ENCODE measurements at regions not wholly inside any gene's neighbourhood (a gene's known extent, or its start where the extent isn't known, plus 50 kb on each side); places are given as distances from the start of the nearest gene placed in this dataset.

DNA sequence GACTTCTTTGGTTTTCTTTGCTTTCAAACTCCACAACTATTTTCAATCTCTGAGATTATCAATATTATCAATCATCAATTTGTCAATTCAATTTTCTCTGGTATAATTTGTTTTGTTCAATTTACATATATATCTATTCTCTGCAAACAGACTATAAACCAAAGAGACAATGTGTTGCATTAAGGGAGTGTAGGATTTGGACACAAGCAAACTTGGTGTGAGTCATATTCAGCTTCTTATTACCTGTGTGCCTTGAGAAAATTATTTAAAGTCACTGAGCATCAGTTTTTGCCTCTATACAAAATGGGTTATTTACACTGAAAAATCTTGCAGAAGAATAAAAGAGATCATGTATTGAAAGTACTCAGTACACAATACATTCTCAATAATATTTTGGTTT lies 177.8 kb downstream of the NECTIN3 start (continued):
- TF ChIP-seq, protein P1, sequence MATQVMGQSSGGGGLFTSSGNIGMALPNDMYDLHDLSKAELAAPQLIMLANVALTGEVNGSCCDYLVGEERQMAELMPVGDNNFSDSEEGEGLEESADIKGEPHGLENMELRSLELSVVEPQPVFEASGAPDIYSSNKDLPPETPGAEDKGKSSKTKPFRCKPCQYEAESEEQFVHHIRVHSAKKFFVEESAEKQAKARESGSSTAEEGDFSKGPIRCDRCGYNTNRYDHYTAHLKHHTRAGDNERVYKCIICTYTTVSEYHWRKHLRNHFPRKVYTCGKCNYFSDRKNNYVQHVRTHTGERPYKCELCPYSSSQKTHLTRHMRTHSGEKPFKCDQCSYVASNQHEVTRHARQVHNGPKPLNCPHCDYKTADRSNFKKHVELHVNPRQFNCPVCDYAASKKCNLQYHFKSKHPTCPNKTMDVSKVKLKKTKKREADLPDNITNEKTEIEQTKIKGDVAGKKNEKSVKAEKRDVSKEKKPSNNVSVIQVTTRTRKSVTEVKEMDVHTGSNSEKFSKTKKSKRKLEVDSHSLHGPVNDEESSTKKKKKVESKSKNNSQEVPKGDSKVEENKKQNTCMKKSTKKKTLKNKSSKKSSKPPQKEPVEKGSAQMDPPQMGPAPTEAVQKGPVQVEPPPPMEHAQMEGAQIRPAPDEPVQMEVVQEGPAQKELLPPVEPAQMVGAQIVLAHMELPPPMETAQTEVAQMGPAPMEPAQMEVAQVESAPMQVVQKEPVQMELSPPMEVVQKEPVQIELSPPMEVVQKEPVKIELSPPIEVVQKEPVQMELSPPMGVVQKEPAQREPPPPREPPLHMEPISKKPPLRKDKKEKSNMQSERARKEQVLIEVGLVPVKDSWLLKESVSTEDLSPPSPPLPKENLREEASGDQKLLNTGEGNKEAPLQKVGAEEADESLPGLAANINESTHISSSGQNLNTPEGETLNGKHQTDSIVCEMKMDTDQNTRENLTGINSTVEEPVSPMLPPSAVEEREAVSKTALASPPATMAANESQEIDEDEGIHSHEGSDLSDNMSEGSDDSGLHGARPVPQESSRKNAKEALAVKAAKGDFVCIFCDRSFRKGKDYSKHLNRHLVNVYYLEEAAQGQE (IDR thresholded peaks at IDR 0.05; ENCODE audit: low read depth): no peak
- TF ChIP-seq SRF (IDR thresholded peaks at IDR 0.05; ENCODE audit: low read depth) (no peak), POLR2A (IDR thresholded peaks at IDR 0.05; ENCODE audit: borderline replicate concordance, extremely low read depth, insufficient read depth, insufficient read length) (no peak), CBX3 (IDR thresholded peaks at IDR 0.05; ENCODE audit: low read depth) (no peak), SIN3A (IDR thresholded peaks at IDR 0.05; ENCODE audit: low read depth) (no peak), EZH2phosphoT487 (IDR thresholded peaks at IDR 0.05; ENCODE audit: borderline replicate concordance) (no peak)

DNA sequence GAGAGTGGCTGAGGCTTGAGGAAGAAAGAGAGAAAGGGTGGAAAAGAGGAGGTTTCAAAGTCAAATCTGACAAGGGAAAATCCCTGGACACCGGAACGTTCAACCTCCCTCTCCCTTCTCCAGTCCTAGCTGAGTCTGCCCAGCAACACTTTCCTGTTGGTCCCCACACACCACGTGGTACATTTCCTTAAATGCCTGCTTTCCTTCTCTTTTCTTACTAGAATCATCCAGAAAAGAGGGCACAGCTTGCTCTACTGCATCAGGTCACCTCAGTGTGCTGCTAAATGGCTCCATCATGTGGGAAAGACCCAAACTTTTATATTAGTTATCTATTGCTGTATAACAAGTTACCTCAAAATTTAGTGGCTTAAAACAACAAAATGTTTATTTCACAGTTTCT lies 181.2 kb downstream of the NECTIN3 start:
- Histone ChIP-seq H3K27me3 (ENCODE audit: insufficient read depth, low read length) (no peaks in the 10 kb centered on the region), H3K36me3 (ENCODE audit: control insufficient read depth in 1 of 2, insufficient read depth in 2 of 2, low read length in 2 of 2) (no peaks in the 10 kb centered on the region), H3K4me1 (ENCODE audit: control insufficient read depth in 1 of 2, insufficient read depth in 2 of 2, low read length in 2 of 2) (no peaks in the 10 kb centered on the region), H3K9me2 (ENCODE audit: insufficient read depth) (no peaks in the 10 kb centered on the region), H3K9me3 (ENCODE audit: control insufficient read depth in 1 of 2, insufficient read depth in 1 of 2, low read depth in 1 of 2, low read length in 2 of 2) (no peaks in the 10 kb centered on the region), H3K9ac (ENCODE audit: low read length) (no peak overlapping the region), H3K79me2 (ENCODE audit: insufficient read depth, low read length) (no peaks in the 10 kb centered on the region), H2AFZ (ENCODE audit: low read depth, low read length, poor library complexity, severe bottlenecking) (no peak overlapping the region), H3K4me2 (ENCODE audit: low read length) (no peak overlapping the region), H3K4me3 (replicated peaks in 1 of 2; ENCODE audit: low read depth in 1 of 2, low read length in 2 of 2) (no peak overlapping the region), H4K20me1 (ENCODE audit: insufficient read depth) (no peaks in the 10 kb centered on the region), H3K27ac (ENCODE audit: low read depth, low read length) (no peak overlapping the region)
- POLR2A ChIA-PET: no interaction called here
- BruUV-seq (replicated peaks): no TSS peak
- peak; percentile 48 for TF ChIP-seq RAD21 (IDR thresholded peaks at IDR 0.05; ENCODE audit: low read depth)
- no peak for TF ChIP-seq YY1 (IDR thresholded peaks at IDR 0.05; ENCODE audit: extremely low read depth, insufficient replicate concordance, low read depth, low read length)
- TF ChIP-seq, protein P2, sequence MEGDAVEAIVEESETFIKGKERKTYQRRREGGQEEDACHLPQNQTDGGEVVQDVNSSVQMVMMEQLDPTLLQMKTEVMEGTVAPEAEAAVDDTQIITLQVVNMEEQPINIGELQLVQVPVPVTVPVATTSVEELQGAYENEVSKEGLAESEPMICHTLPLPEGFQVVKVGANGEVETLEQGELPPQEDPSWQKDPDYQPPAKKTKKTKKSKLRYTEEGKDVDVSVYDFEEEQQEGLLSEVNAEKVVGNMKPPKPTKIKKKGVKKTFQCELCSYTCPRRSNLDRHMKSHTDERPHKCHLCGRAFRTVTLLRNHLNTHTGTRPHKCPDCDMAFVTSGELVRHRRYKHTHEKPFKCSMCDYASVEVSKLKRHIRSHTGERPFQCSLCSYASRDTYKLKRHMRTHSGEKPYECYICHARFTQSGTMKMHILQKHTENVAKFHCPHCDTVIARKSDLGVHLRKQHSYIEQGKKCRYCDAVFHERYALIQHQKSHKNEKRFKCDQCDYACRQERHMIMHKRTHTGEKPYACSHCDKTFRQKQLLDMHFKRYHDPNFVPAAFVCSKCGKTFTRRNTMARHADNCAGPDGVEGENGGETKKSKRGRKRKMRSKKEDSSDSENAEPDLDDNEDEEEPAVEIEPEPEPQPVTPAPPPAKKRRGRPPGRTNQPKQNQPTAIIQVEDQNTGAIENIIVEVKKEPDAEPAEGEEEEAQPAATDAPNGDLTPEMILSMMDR (IDR thresholded peaks at IDR 0.05 in 2 of 3, conservative IDR thresholded peaks at IDR 0.05 in 1 of 3; ENCODE audit: borderline replicate concordance in 1 of 3, insufficient read depth in 1 of 3, low read depth in 2 of 3, low read length in 2 of 3): peak in 1 of 3 experiments; percentile 24; a peak in 2 of 6 replicates
- intact Hi-C loops (cut with micrococcal nuclease): no loop called here
- RAD21 ChIA-PET (ENCODE audit: low non-redundant PET in 1 of 2, low total read pairs in 2 of 2, uncharacterized antibody in 2 of 2, unreplicated experiment in 2 of 2): no interaction called here
- DNase-seq (ENCODE audit: low read depth, low spot score): no peak
- peak; percentile 44; the same call in 1 of the 2 replicates for ATAC-seq
- CTCF ChIA-PET: no interaction called here

Data from HCT116 (cell line).